T-helper 1 cell (primary cell): ENCODE measurements at regions not wholly inside any gene's neighbourhood (a gene's known extent, or its start where the extent isn't known, plus 50 kb on each side); places are given as distances from the start of the nearest gene placed in this dataset.

Source experiments
- DNase-seq, 5 donors: peaks; one replicate each; pipeline ENCODE4 v3.0.0-alpha.2; 2012 to 2020

DNA sequence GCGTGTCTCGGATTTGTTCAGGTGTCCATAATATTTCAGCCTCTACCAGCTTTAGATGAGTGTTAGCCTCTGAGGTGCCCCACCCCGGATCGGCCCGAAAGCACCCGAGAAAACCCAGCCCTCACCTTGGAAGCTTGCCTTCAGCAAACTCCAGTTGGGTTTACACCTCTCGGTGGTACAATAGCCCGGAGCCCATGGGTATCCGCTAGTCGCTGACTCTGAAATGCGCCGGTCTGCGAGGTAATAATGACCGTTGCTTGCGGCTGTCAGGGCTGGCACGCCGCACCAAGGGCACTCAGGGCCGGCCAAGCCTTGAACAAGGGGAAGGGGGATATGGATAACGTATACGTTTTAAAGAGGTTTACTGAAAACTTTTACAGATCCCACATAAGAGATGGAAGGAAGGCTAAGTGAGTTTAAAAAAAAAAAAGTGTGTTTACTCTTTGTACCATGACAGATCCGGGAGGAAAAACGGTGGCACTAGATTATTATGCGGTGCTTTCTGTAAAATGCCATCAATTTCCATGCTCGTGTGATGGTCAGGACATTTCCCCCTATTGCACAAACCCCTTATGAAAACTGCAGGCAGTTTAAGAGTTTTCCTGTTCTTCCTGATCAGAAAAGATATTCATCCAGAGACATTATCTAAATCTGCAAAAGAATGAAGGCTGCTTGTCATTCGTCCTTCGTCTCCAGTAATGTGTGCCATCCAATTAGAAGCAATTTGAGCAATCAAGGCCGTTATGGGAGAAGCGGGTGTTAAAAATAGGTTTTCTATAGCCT lies 124.2 kb downstream of the TMEM161B start:
- no peak for DNase-seq

DNA sequence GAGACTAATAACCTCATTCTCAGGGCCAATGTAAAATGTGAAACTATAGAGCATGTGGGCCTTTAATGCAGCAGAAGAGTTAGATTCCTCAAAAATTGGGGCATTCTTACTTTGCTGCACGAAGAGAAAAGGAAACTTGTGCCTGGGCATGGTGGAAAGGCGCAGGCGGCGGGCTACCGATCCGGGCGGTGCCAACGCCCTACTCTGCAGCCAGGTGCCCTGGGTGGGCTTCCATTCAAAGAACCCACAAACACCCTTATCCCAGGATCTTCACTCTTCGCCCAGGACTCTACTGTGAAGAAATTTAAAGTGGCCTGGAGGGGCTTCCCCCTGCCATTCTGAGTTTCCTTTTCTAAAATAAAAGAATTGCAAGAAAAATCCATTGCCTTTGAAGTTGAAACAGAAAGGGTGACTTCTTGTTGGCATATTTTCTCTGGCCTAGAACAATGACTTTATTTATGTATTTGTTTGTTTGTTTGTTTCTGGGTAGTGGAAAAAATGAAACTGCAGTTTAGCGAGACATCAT lies 124.9 kb downstream of the TMEM161B start:
- DNase-seq: no peak

- no peak for DNase-seq
Measured at GRCh38 chr5:88142886-88143692, 125.6 kb downstream of the TMEM161B start.

DNA sequence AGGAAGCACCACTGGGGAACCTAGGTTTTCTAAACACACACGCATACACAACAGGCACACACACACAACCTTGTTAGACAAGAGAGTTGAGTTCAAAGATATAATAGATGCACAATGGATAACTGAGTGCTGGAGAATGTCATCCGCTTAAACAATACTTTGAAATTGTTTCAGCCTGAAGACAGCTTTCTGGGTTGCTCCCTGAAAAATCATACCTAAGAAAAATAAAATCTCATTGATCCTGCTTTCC lies 126.1 kb downstream of the TMEM161B start:
- DNase-seq: no peak

- peak; percentile 50 to 95 (median 67) for DNase-seq
Measured at GRCh38 chr5:88140856-88141752, 127.5 kb downstream of the TMEM161B start.

DNA sequence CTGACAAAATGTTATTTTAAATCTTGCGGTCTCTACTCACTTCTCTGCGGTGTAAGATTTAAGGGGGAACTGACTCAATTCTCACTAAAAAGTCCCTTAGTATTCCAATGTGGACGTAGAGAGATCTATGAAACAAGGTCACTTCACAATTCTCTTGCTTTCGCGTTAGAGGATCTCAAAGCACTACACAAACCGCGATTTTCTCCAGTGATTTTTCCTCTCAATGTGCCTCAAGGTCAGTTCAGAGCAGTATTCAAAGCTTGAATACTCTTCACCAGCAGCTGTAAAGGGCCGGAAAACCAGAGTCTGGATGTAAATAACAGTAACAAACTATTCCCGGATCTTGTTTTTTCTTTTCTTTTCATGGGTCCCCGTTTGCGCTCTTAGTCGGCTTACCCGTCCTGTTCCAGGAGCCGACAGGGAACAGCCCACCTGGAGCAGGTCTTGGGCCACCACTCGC lies 128.2 kb downstream of the TMEM161B start:
- no peak for DNase-seq

DNA sequence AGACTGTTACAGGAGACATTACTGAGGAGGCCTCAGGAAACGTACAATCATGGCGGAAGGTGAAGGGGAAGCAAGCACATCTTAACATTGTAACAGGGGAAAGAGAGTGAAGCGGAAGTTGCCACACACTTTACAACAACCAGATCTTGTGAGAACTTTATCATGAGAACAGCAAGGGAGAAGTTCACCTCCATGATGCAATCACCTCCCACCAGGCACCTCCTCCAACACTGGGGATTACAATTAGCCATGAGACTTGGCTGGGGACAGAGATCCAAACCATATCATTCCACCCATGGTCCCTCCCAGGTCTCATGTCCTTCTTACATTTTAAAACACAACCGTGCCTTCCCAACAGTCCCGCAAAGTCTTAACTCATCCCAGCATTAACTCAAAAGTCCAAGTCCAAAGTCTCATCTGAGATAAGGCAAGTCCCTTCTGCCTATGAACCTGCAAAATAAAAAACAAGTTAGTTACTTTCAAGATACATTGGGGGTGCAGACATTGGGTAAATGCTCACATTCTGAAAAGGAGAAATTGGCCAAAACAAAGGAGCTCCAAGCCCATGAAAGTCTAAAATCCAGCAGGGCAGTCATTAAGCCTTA lies 138.3 kb downstream of the TMEM161B start:
- DNase-seq: no peak

DNA sequence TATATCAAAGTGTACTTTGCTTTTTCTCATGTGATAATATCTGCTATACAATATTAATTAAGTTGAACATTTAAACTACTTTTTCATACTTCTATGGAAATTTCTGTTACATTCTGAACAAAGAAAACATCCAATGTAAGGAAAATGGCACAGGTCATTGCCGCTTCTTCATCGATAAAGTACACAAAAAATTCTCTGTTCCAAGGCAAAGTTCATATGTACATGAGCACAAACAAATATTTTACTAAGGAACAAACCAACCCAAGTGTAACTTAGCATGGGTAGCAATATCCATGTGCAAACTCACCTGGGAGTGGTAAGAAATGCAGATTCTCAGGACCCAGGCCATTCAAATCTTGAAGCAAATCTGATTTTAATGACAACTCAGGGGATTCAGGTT lies 139.8 kb downstream of the TMEM161B start:
- no peak for DNase-seq

DNA sequence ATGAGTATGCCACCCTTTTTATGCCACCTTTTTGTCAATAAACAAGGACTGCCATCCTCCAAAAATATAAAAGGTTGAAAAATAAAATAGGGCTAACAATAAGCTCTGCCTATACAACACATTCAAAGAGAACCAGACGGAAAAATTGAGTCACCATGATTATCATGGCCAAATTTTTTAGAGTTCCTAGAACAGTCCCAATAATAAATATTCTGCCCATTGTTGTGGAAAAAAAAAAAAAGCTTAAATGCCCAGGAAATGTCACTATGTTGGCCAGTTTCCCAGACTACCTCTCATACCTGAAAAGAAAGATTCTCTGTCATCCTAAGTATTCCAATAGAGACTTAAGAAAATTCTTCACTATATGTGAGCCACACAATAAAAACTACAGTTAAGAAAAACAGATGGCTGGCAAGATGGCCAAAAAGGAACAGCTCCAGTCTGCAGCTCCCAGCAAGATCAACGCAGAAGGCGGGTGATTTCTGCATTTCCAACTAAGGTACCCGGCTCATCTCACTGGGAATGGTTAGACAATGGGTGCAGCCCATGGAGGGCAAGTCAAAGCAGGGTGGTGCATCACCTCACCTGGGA lies 149.0 kb downstream of the TMEM161B start:
- no peak for DNase-seq

DNA sequence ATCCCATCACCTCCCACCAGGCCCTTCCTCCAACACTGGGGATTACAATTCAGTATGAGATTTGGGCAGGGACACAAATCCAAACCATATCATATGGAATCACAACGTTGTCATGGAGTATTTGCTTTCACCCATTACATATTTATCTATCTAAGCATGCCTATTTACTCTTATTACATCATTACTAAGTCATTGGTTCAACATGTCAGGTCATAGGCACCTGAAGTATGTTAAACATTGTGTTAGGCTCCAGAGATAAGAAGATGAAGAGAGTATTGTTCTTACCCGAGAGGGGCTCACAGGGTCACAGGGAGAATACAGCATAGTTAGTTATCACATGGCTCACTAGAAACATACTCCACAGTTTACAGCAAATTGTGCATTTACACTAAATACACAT lies 150.5 kb downstream of the TMEM161B start:
- DNase-seq: no peak

GRCh38 chr5:88117546-88117945 lies 151.1 kb downstream of the TMEM161B start:
- no peak for DNase-seq

DNA sequence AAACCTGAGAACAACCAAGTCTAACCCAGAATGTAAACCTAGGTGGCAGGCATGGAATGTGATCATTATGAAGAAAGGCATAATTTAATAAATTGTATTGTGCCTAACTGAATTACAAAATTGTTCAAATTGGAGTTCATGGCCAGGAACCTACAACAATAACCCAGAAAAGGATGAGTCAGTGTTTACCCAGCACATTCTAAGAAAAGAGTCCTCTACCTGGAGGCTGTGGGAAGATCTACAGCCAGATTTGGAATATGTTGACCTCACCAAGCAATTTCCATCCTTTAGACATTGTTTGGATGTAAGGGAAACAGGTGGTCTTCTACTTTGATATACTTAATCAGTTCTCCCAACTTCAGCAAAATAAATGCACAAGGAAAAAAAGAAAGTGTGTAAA lies 152.2 kb downstream of the TMEM161B start:
- DNase-seq: no peak

DNA sequence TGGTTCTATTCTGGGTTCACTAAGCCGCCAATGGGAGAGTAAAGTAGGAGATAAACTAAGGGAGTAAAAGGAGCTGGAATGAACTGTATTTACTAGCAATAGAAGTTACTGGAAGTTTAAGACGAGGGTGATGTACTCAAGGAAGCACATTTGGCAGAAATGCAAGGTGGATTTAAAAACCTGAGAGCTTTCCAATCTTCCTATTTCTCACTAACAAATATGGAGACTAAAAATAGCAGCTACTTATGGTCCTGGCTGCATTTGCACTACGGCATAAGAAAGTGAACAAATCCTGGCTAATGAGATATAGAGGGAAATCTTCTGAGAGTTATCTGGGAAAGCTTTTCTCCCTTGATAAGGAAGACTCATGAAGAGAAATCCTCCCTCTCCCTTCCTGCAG lies 153.4 kb downstream of the TMEM161B start:
- DNase-seq: no peak

DNA sequence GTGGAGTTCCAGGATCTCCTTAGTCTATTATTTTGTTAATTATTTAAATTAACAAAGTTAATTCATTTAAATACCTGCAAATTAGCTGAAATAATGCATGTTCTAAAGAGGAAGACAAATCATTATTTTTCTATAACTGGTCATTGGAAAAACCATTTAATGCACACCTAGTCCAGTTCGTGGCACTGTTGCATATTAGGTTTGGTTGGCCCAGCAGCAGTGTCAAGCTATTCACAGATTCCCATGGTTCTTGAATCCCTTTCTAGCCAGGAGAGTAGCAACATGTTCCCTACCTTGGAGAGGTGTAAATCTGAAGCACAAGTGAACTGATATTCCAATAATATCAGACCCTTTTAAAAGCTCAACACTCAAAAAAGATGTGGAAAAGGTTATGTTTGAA lies 155.2 kb downstream of the TMEM161B start:
- DNase-seq: no peak

- DNase-seq: no peak
Measured at GRCh38 chr5:88109818-88110217, 158.8 kb downstream of the TMEM161B start.

DNA sequence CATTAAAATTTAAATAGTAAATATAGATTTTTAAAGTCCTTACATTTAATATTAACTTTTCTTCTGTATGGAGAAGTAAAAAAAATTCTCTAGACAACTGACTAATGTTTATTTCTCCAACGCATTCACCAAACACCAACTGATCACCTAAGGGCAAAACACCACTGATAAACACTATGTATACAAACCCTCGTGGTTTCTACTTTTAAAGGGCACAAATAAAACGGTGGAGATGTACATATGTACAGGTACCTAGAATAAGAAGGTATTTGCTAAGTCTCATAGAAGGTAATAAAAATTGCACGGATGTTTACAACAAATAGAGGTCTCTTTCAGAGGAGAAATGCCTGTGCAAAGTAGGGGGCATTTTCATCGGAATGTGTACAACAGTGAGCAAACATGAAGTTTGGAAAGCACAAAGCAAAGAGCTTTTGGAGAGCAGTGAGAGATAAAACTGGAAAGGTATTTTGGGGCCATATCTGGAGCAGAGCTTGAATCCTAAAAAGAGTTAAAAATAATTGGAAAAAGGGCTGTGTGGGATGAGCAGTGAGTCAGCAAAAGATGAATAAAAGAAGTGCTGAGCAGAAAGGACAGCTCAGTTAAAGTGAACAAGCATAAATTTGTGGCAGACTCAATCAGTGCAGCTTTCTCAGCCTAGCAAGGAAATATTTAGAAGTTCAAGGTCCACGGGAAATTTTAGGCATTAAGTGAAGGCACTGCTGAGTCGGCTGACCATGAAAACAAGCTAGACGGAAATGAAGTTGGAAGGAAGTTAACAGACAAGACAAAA lies 160.0 kb downstream of the TMEM161B start:
- DNase-seq: no peak

GRCh38 chr5:88094906-88095496 lies 173.6 kb downstream of the TMEM161B start:
- no peak for DNase-seq

GRCh38 chr5:88094403-88094802 lies 174.2 kb downstream of the TMEM161B start:
- DNase-seq: no peak

DNA sequence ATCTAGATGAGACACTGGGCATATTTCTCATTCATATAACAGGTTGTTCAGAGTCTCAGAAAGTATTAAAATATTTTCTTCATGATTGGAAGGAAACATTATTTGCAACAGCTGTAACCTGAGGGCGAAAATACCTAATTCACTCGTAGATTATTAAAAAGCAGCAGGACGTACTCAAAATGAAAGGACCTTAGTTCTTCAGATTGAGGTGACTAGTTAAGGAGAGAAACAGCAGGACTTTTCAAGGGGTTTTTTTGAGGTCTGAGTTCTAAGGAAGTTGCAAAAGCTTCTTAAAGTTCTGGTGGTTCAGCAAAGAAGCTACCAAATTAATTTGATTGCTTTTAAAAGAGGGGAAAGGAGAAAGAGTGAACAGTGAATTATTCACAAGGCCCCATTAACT lies 174.9 kb downstream of the TMEM161B start:
- no peak for DNase-seq

GRCh38 chr5:88092958-88093605 lies 175.6 kb downstream of the TMEM161B start:
- no peak for DNase-seq
